Spinal cord (tissue), 9 donors: ENCODE measurements at regions not wholly inside any gene's neighbourhood (a gene's known extent, or its start where the extent isn't known, plus 50 kb on each side); places are given as distances from the start of the nearest gene placed in this dataset.
"Not testable (repeated sequence)": the region's sequence is repeated elsewhere in the genome, so short reads cannot be mapped to it uniquely, and the experiment has no call there.

Experiments used
- DNase-seq, 6 donors: peaks; one replicate each; pipeline versions ENCODE4 v3.0.0 to v3.0.0-alpha.2; 2013 to 2015; ENCODE audit warnings: low spot score in 6 of 6, low read depth in 4 of 6
- H3K27ac ChIP-seq: one replicate; pipeline ENCODE4 v1.5.1; 2013; ENCODE audit warnings: low read depth, low read length, control low read depth
- H3K27me3 ChIP-seq: one replicate; pipeline ENCODE4 v1.6.1; 2013; ENCODE audit warnings: low read length; ENCODE audit not compliant: control insufficient read depth, insufficient read depth
- H3K36me3 ChIP-seq: one replicate; pipeline ENCODE4 v1.6.1; 2013; ENCODE audit warnings: low read length; ENCODE audit not compliant: control insufficient read depth, insufficient read depth
- H3K4me1 ChIP-seq: one replicate; pipeline ENCODE4 v1.6.1; 2013; ENCODE audit warnings: low read length; ENCODE audit not compliant: control insufficient read depth, insufficient read depth
- H3K4me3 ChIP-seq: one replicate; pipeline ENCODE4 v1.5.1; 2013; ENCODE audit warnings: low read depth, low read length, control low read depth
- H3K9me3 ChIP-seq: one replicate; pipeline ENCODE4 v1.6.1; 2013; ENCODE audit warnings: low read length; ENCODE audit not compliant: control insufficient read depth, insufficient read depth
- WGBS: methylation state at CpG from one replicate; pipeline ENCODE4 v1.1.5; 2013; ENCODE audit warnings: missing lambda C conversion rate; ENCODE audit not compliant: insufficient coverage; 5-methylcytosine and 5-hydroxymethylcytosine counted together
- donor health status: healthy.

DNA sequence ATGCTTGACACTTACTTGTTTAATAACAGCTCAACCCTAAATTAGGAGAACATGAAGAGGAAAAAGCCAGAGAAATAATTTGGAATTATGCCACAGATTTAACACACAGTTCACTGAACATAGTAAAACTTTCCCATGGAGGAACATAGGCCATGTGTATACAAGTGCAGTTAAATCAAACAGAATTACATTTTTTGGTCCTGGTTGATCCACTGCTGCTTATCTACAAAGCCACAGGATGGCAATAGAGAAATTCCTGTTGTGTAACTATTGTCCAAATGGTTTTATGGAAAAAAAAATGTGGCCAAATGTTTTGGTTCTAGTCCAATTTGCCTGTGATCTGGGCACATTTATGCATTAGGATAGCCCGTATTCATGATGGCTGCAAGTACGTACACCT, 136.8 kb downstream of the ALDH8A1 start:
- Histone ChIP-seq H3K4me3 (no peak overlapping the region), H3K27me3 (no peaks in the 10 kb centered on the region), H3K36me3 (no peaks in the 10 kb centered on the region), H3K9me3 (no peaks in the 10 kb centered on the region), H3K4me1 (no peaks in the 10 kb centered on the region), H3K27ac (no peak overlapping the region)
- 77% methylated on average over 2 of the region's 2 CpGs for WGBS
- no peak for DNase-seq

DNA sequence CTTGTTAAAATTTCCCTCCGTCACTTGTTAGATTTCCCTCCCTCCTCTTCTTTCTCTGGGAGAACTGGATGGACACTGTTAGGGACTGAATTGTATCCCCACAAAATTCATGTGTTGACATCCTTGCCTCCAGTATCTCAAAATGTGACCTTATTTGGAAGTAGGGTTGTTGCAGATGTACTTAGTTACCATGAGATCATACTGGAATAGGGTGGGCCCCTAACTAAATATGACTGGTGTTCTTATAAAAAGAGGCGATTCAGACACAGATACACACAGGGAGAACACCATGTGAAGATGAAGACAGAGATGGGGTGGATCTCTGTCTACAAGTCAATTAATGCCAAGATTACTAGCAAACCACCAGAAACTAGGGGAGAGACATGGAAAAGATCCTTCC, 139.5 kb downstream of the ALDH8A1 start:
- no peak for DNase-seq
- Histone ChIP-seq H3K27me3 (no peaks in the 10 kb centered on the region), H3K4me3 (no peak overlapping the region), H3K36me3 (no peaks in the 10 kb centered on the region), H3K27ac (no peak overlapping the region), H3K9me3 (no peaks in the 10 kb centered on the region), H3K4me1 (no peaks in the 10 kb centered on the region)
- no CpG with 5 or more reads among the region's 2 CpGs for WGBS

DNA sequence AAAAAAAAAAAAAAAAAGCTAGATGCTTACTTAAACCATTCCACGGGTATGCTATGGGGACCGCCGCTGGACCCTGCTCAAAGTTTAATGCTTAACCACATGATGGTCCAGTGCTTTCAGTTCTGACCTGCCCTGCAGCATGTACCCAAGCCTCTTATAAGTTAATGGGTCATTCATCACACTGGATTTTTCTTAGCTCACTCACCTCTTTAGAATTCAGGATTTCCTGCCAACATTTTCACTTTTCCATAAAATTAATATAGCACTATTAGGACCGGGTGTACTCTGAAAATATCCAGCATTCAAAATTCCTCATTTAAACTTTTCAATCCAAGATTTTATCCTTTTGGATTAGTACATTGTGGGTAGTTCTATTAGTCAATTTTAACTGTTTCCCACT, 140.8 kb downstream of the ALDH8A1 start:
- no peak for DNase-seq
- no peaks in the 10 kb centered on the region for H3K36me3 ChIP-seq
- H3K9me3 ChIP-seq, result no peaks in the 10 kb centered on the region
- H3K27ac ChIP-seq, result no peak overlapping the region
- H3K4me1 ChIP-seq, result no peaks in the 10 kb centered on the region
- 96% methylated on average over 3 of the region's 4 CpGs for WGBS
- H3K27me3 ChIP-seq, result no peaks in the 10 kb centered on the region
- H3K4me3 ChIP-seq, result no peak overlapping the region

DNA sequence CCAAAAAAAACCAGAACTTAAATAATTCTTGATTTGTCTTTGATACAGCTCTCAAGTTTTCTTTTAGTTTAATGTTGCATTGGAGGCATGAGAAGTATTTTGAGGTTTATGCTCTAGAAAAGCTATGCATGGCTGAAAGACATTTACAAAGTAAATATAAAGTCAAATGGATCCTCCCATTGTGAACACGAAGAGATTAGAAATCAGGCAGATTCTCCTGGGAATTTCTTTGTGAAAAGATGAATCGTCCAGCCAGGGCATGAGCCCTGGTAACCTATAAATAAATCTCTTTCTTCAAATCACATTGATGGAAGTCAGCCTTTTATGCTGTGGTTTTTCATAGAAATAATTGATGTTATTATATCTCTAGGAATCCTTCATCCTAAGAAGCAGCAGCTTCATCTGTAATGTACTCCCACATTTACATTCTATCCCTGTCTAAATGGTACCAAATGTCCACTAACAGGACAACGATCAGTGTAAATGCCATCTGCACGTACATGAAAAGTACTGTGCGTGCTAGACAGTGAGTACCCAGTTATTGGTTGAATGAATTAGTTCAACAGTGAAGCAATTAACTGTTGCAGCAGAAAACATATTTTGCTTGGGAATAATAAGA, 143.6 kb downstream of the ALDH8A1 start:
- H3K4me3 ChIP-seq, result no peak overlapping the region
- no CpG with 5 or more reads among the region's 5 CpGs for WGBS
- no peaks in the 10 kb centered on the region for H3K4me1 ChIP-seq
- H3K36me3 ChIP-seq, result no peaks in the 10 kb centered on the region
- no peak for DNase-seq
- no peak overlapping the region for H3K27ac ChIP-seq
- no peaks in the 10 kb centered on the region for H3K27me3 ChIP-seq
- H3K9me3 ChIP-seq, result no peaks in the 10 kb centered on the region

DNA sequence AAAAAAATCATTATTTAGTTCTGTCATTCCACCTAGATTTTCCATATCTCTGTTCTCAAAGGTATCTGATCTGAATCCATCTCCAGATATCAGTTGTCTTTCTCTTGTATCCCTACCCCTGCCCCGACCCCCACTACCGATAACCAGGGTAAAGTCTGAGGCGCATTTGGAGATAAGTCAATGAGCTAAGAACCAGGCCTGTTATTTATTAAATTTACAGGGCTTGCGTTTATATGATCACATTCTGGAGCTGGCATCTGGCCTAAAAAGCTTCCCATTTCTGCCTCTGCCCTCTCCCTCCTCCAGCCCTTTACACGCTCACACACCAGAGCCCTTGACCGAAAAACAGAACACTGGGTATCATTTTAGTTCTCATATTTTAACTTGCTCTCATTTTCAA, 144.7 kb downstream of the ALDH8A1 start:
- DNase-seq, result no peak
- no peaks in the 10 kb centered on the region for H3K4me1 ChIP-seq
- no peak overlapping the region for H3K27ac ChIP-seq
- WGBS, result 94% methylated on average over 3 of the region's 6 CpGs
- no peak overlapping the region for H3K4me3 ChIP-seq
- no peaks in the 10 kb centered on the region for H3K9me3 ChIP-seq
- no peaks in the 10 kb centered on the region for H3K36me3 ChIP-seq
- no peaks in the 10 kb centered on the region for H3K27me3 ChIP-seq

DNA sequence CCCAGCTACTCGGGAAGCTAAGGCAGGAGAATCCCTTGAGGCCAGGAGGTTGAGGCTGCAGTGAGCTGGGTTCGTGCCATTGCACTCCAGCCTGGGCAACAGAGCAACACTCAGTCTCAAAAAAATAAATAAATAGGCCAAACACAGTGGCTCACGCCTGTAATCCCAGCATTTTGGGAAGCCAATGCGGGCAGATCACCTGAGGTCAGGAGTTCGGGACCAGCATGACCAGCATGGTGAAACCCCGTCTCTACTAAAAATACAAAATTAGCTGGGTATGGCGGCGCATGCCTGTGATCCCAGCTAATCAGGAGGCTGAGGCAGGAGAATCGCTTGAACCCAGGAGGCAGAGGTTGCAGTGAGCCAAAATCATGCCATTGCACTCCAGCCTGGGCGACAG, 145.6 kb downstream of the ALDH8A1 start:
- not testable (repeated sequence) for H3K27me3 ChIP-seq, DNase-seq, H3K4me3 ChIP-seq, H3K27ac ChIP-seq, H3K4me1 ChIP-seq, H3K36me3 ChIP-seq, H3K9me3 ChIP-seq
- WGBS, result 95% methylated on average over 8 of the region's 10 CpGs

DNA sequence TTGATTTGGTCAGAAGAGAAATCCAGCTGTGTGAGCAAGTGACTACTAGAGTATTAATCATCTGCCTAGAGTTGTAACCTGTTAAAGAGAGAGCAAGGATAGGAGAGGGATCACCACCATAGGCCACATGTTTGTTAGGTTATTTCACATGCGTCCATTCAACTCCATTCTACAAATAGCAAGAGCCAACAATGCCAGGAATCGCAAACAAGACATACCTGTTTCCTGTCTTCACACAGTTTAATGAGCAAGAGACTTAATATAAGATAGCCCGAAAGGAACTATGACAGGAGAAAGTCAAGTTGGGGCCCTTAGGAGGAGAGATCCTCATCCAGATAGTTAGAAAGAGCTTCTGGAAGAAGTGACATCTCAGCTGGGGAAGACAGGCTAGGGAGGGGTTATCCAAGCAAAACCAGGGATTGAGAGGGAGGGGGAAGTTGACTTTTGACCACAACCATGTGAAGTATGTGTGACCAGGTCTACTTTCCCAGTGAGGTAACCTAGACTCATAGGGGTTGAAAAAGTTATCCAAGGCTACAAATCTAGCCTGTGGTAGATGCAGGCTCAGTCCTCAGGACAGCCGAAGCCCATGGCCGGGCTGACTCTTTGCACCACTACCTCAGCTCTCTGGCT, 147.4 kb downstream of the ALDH8A1 start:
- Histone ChIP-seq H3K4me3 (no peak overlapping the region), H3K27me3 (no peaks in the 10 kb centered on the region), H3K36me3 (no peaks in the 10 kb centered on the region), H3K4me1 (no peaks in the 10 kb centered on the region), H3K27ac (no peak overlapping the region), H3K9me3 (no peaks in the 10 kb centered on the region)
- no peak for DNase-seq
- WGBS, result 67% methylated on average over 3 of the region's 5 CpGs

DNA sequence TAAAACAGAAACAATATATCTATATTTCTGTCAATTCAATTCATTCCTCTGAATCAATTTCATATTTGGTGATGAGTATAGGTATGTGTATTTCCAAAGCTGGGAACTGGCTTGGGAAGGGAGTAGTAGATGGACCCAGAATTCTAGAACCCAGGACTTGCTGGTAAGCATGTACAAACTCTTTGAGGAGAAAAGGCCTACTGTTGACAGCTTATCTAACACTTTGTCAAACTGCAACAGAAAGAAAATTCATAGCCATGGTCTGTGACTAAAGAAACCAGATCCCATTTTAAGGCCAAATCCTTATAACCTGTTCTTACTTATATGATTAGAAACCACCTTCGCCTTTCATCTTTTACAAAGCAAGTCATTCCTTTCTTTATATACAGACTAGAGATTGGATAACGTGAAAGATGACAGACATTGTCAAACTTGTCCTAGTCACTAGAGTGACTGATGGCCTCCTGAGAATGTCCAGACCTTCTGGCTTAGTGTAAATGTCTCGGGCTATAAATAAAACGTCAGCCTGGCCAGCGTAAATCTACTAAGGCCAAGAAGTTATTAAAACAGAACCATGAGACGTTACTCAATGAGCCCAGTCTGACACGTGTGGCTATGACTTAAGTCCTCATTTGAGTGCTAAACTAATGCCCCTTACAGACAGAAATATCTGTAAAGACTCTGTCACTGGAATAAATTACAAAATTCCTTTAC, 152.3 kb downstream of the ALDH8A1 start:
- no peak for DNase-seq
- Histone ChIP-seq H3K4me1 (peaks cover 10% of the 10 kb centered on the region), H3K27ac (no peak overlapping the region), H3K36me3 (no peaks in the 10 kb centered on the region), H3K27me3 (no peaks in the 10 kb centered on the region), H3K9me3 (no peaks in the 10 kb centered on the region), H3K4me3 (no peak overlapping the region)
- WGBS, result 78% methylated on average over 5 of the region's 7 CpGs

DNA sequence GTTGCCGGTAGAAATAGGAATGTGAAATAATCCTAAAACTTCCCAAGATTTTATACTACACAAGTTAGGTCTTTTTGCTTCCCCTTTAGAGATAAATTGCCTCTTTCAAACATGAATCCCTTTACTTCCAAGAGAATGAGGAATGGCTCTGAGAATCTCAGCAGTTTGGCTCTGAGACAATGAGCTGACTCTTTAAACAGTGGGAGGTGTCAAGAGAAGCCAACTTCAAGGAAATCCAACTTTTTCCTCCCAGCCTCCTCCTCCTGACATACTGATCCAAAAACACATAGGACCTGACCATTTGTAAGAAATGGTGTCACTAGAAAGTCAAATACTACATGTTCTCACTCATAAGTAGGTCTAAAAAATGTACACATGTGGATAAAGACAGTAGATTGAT, 154.2 kb downstream of the ALDH8A1 start:
- peak overlapping the region; percentile 64 for H3K27ac ChIP-seq
- WGBS, result no CpG with 5 or more reads among the region's 1 CpG
- peak in 5 of 6 donors; percentile 43 to 83 (median 59) for DNase-seq

DNA sequence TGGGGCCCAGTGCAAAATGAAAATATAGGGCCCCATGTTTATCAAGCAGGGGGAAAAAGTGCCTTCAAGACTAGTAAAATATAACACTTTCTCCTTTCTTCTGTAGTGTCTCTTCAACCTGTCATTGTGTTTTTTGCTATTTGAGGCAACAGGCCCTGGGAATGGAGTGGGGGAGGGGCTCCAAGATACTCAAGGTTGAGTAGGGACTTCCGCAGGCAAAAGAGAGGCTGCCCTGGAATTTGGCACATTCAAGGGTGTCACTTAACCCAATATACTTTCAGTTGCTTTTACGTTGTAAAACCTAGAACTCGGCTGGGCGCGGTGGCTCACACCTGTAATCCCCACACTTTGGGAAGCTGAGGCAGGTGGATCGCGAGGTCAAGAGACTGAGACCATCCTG, 154.9 kb downstream of the ALDH8A1 start:
- Histone ChIP-seq H3K4me3 (no peak overlapping the region), H3K27me3 (no peaks in the 10 kb centered on the region), H3K4me1 (peaks cover 10% of the 10 kb centered on the region), H3K27ac (peak overlapping the region; percentile 64), H3K36me3 (no peaks in the 10 kb centered on the region), H3K9me3 (peaks cover 13% of the 10 kb centered on the region)
- DNase-seq, result no peak
- WGBS, result 98% methylated on average over 6 of the region's 7 CpGs

More for the DNA sequence above, 154.2 kb downstream of the ALDH8A1 start:
- Histone ChIP-seq H3K4me3 (no peak overlapping the region), H3K9me3 (peaks cover 10% of the 10 kb centered on the region), H3K4me1 (peaks cover 10% of the 10 kb centered on the region), H3K27me3 (no peaks in the 10 kb centered on the region), H3K36me3 (no peaks in the 10 kb centered on the region)
